Pancreas (tissue), 10 donors: ENCODE measurements at regions not wholly inside any gene's neighbourhood (a gene's known extent, or its start where the extent isn't known, plus 50 kb on each side); places are given as distances from the start of the nearest gene placed in this dataset.

Experiments
- ATAC-seq, 4 donors: fragments of 200-7000 bp; cut with Tn5 transposase; one replicate each; pipeline versions ENCODE4 v1.8.0 to v1.9.1; 2020; ENCODE audit warnings: mild to moderate bottlenecking in 4 of 4, moderate library complexity in 4 of 4
- DNase-seq, 6 donors: peaks; one replicate each; pipeline ENCODE4 v3.0.0-alpha.2; 2020
- FAIRE-seq: peaks from 2 replicates; lab custom pipeline; 2012; peaks lifted over from hg19 to GRCh38; lab: Jason Lieb, UNC
- H3K27ac ChIP-seq, 4 donors: fragments of 200-600 bp; sonication (generic); 1 replicate in 3 of 4; 2 replicates in 1 of 4; pipeline versions ENCODE4 v1.5.0 to v1.8.0; 2020
- H3K27me3 ChIP-seq, 4 donors: fragments of 200-600 bp; one replicate each; pipeline ENCODE4 v1.8.0; 2021
- H3K36me3 ChIP-seq, 3 donors: fragments of 200-600 bp; sonication (generic) in 1 of 3; one replicate each; pipeline versions ENCODE4 v1.5.0 to v1.8.0; 2020 to 2021
- H3K4me1 ChIP-seq, 3 donors: fragments of 200-600 bp; one replicate each; pipeline ENCODE4 v1.8.0; 2021
- H3K4me3 ChIP-seq, 4 donors: fragments of 200-600 bp; sonication (generic) in 2 of 4; one replicate each; pipeline versions ENCODE4 v1.5.0 to v1.8.0; 2020 to 2021
- H3K9me3 ChIP-seq, 4 donors: fragments of 200-600 bp; one replicate each; pipeline ENCODE4 v1.8.0; 2021
- WGBS, 2 donors: extraction: QIAGEN DNeasy Blood & Tissue Kit; methylation state at CpG; one replicate each; pipeline ENCODE4 v1.1.7; 2013; 5-methylcytosine and 5-hydroxymethylcytosine counted together
- intact Hi-C, 3 donors: fragments of 100-400 bp; cut with DNase I; formaldehyde crosslinking; loops; one replicate each; pipeline versions ENCODE4 v1.11.1 to v1.14.2; 2022
- TF ChIP-seq, protein P1 (sequence below), 4 donors: fragments of 200-600 bp; sonication (generic) in 3 of 4; IDR thresholded peaks; one replicate each; pipeline versions ENCODE4 v1.5.0 to v1.8.0; 2021; ENCODE audit warnings: antibody characterized with exemption in 4 of 4
- donor health status: healthy with polysubstance abuse.
- donor health status: DM: no; HTN: no; CAD: no; lungs with moderate emphysema.
- donor health status: DM: no; HTN: no; CAD: no.
- donor health status: control.
- donor health status: control.
- donor health status: Bipolar disorder and iron deficiency.
- donor health status: DM: yes; HTN: yes; CAD: no.
- donor health status: DM: no; HTN: no; CAD: no.
- donor health status: DM: no; HTN: no; CAD: no.
- donor health status: DM: yes; HTN: yes; CAD: no.

DNA sequence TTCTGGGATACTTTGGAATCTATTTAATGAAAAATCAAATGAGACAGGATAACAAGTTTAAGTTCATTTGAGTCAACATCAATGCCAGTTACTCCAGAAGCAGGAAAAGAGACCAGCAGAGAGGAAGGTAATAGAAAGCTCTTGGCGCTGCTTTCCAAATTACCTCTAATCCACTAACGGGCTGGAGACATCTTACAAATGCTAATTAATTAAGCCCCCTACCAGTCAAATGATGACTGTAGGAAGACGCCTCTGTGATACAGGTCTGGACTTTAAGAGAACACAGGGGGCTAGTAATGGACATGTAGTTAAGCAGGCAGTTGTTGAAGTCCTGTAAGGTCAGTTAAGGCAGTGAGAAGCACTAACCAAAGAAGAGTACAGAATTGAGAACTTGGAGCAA lies 65.3 kb upstream of the HTR4 start:
- ATAC-seq (no peak), FAIRE-seq (no peak), DNase-seq (no peak)
- no peaks in the 10 kb centered on the region for H3K9me3 ChIP-seq
- no peaks in the 10 kb centered on the region for H3K36me3 ChIP-seq
- no peaks in the 10 kb centered on the region for H3K4me1 ChIP-seq
- H3K27me3 ChIP-seq = no peaks in the 10 kb centered on the region
- no peak overlapping the region for H3K4me3 ChIP-seq
- TF ChIP-seq, protein P1, sequence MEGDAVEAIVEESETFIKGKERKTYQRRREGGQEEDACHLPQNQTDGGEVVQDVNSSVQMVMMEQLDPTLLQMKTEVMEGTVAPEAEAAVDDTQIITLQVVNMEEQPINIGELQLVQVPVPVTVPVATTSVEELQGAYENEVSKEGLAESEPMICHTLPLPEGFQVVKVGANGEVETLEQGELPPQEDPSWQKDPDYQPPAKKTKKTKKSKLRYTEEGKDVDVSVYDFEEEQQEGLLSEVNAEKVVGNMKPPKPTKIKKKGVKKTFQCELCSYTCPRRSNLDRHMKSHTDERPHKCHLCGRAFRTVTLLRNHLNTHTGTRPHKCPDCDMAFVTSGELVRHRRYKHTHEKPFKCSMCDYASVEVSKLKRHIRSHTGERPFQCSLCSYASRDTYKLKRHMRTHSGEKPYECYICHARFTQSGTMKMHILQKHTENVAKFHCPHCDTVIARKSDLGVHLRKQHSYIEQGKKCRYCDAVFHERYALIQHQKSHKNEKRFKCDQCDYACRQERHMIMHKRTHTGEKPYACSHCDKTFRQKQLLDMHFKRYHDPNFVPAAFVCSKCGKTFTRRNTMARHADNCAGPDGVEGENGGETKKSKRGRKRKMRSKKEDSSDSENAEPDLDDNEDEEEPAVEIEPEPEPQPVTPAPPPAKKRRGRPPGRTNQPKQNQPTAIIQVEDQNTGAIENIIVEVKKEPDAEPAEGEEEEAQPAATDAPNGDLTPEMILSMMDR (IDR thresholded peaks at IDR 0.05) = no peak
- intact Hi-C loops = loop anchor here in 1 of 3 donors (10.0 kb wide), 1 partner anchor 275 kb away; no protein-coding TSS in a partner anchor
- WGBS, 2 donors = 44 to 45% methylated on average over 3 of the region's 3 CpGs
- H3K27ac ChIP-seq = no peak overlapping the region

DNA sequence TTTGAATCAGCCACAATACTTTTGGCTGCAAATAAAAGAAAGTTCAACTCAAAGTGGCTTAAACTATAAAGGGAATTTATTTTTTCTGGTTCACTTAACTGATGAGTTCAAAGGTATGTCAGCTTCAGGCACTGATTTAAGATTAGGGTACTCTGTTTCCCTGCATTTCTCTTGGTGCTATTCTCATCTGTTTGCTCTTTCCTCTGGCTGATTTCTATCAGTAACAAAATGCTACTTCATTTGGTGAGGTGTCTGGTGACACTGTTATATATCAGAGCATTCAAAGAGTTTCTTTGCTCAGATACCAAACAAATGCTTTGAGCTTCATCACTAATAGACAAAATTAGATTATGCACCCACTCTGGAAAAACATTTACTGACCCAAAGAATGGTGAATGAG lies 65.9 kb upstream of the HTR4 start:
- TF ChIP-seq, protein P1 (IDR thresholded peaks at IDR 0.05) = no peak
- DNase-seq (no peak), ATAC-seq (no peak), FAIRE-seq (no peak)
- no peak overlapping the region for H3K4me3 ChIP-seq
- intact Hi-C loops = loop anchor here in 1 of 3 donors (10.0 kb wide), 1 partner anchor 275 kb away; no protein-coding TSS in a partner anchor
- H3K9me3 ChIP-seq = no peaks in the 10 kb centered on the region
- H3K36me3 ChIP-seq = no peaks in the 10 kb centered on the region
- H3K4me1 ChIP-seq = no peaks in the 10 kb centered on the region
- H3K27ac ChIP-seq = no peak overlapping the region
- no peaks in the 10 kb centered on the region for H3K27me3 ChIP-seq

DNA sequence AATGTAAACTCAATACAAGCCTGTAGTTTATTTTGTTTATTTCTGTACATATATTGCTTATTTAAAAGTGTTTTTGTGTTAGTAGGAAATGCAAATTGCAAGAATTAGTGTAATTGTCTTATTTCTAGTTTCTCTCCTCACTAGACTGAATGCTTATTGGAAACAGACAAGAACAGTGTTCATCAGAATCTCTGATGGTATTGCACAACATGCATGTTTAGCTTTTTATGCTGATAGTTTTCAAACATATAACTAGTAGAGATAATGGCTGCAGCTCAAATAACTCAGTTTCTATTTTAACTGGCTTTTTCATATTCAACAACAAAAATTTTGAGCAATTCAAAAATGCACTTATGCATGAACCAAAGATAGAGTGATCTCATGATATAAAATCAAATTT lies 68.8 kb upstream of the HTR4 start:
- FAIRE-seq (no peak), ATAC-seq (no peak), DNase-seq (no peak)
- no peaks in the 10 kb centered on the region for H3K36me3 ChIP-seq
- TF ChIP-seq, protein P1 (IDR thresholded peaks at IDR 0.05) = no peak
- H3K4me3 ChIP-seq = no peak overlapping the region
- no peaks in the 10 kb centered on the region for H3K27me3 ChIP-seq
- no peaks in the 10 kb centered on the region for H3K9me3 ChIP-seq
- no peak overlapping the region for H3K27ac ChIP-seq
- intact Hi-C loops = loop anchor here in 1 of 3 donors (10.0 kb wide), 1 partner anchor 278 kb away; no protein-coding TSS in a partner anchor
- no peaks in the 10 kb centered on the region for H3K4me1 ChIP-seq

GRCh38 chr5:148725675-148726074 lies 71.3 kb upstream of the HTR4 start:
- H3K36me3 ChIP-seq = no peaks in the 10 kb centered on the region
- H3K27me3 ChIP-seq = no peaks in the 10 kb centered on the region
- no peak for DNase-seq
- H3K27ac ChIP-seq = no peak overlapping the region
- intact Hi-C loops = loop anchor here (5.0 to 10.0 kb wide), 2 partner anchors 281 to 283 kb away; no protein-coding TSS in a partner anchor
- no peak overlapping the region for H3K4me3 ChIP-seq
- TF ChIP-seq, protein P1 (IDR thresholded peaks at IDR 0.05) = no peak
- FAIRE-seq = no peak
- WGBS, 2 donors = 47 to 53% methylated on average over 6 of the region's 6 CpGs
- ATAC-seq = peak in 1 of 4 donors; percentile 20
- H3K4me1 ChIP-seq = no peaks in the 10 kb centered on the region
- no peaks in the 10 kb centered on the region for H3K9me3 ChIP-seq

DNA sequence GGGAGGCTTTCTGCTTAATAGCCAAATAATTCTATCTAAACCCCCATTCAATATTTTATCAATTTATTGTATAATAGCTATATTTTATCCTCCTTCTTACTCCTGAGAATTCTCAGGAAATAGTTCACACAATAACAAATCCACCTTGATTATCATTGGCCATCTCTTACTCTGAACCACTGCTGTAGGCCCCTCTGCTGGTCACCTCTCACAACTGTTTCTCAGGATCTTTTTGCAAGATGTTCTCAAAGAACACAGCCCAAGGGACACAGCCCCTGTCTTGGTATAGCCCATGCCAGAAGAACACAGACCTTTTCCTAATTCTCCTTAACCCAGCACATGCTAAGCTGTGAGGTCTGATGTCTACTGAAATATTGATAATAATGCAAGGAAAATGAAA lies 74.9 kb upstream of the HTR4 start:
- Histone ChIP-seq H3K9me3 (no peaks in the 10 kb centered on the region), H3K27ac (no peak overlapping the region), H3K36me3 (no peaks in the 10 kb centered on the region), H3K4me3 (no peak overlapping the region), H3K27me3 (no peaks in the 10 kb centered on the region), H3K4me1 (no peaks in the 10 kb centered on the region)
- DNase-seq = no peak
- intact Hi-C loops = loop anchor here (5.0 to 10.0 kb wide), 2 partner anchors 284 to 287 kb away; no protein-coding TSS in a partner anchor
- TF ChIP-seq, protein P1 (IDR thresholded peaks at IDR 0.05) = no peak
- ATAC-seq = no peak
- no peak for FAIRE-seq
